HEK293 (cell line): ENCODE measurements at regions not wholly inside any gene's neighbourhood (a gene's known extent, or its start where the extent isn't known, plus 50 kb on each side); places are given as distances from the start of the nearest gene placed in this dataset.

Source experiments
- CTCF ChIA-PET: fragments of 350-600 bp; formaldehyde crosslinking; extraction: SDS; loops from one replicate; lab custom pipeline; 2021; ENCODE audit warnings: antibody characterized with exemption; lab: Yijun Ruan, JAX
- POLR2A ChIA-PET: fragments of 300-600 bp; formaldehyde crosslinking; extraction: SDS; loops from one replicate; lab custom pipeline; 2020; ENCODE audit warnings: antibody characterized with exemption, inconsistent platforms; lab: Yijun Ruan, JAX
- H3K27ac ChIP-seq: fragments of 200-500 bp; sonication (Bioruptor generic); 2 replicates; pipeline ENCODE4 v1.5.1; 2014; ENCODE audit warnings: low read depth, low read length, control low read depth, inconsistent platforms; ENCODE audit errors: extremely low read depth
- H3K36me3 ChIP-seq, 2 experiments: fragments of 200-500 bp in 1 of 2; sonication (Bioruptor generic) in 1 of 2; 1 replicate in 1 of 2; 2 replicates in 1 of 2; pipeline ENCODE4 v1.5.1; 2014 to 2017; ENCODE audit warnings: inconsistent platforms in 2 of 2, low read length in 2 of 2; ENCODE audit not compliant: control insufficient read depth in 2 of 2, insufficient read depth in 1 of 2
- H3K4me1 ChIP-seq: fragments of 200-500 bp; sonication (Bioruptor generic); 2 replicates; pipeline ENCODE4 v1.5.1; 2014; ENCODE audit warnings: mild to moderate bottlenecking, low read length, inconsistent platforms; ENCODE audit not compliant: control insufficient read depth, insufficient read depth
- H3K4me3 ChIP-seq: 2 replicates; pipeline ENCODE4 v1.5.1; 2011; ENCODE audit warnings: low read depth, mild to moderate bottlenecking, control low read depth, low read length, moderate library complexity
- H3K9me3 ChIP-seq: fragments of 200-500 bp; sonication (Bioruptor generic); 2 replicates; pipeline ENCODE4 v1.5.1; 2014; ENCODE audit warnings: low read depth, low read length, inconsistent platforms; ENCODE audit not compliant: control insufficient read depth, insufficient read depth
- BCL6B ChIP-seq: fragments of 450-650 bp; formaldehyde crosslinking; IDR thresholded peaks from 2 replicates; pipeline ENCODE4 v1.5.1; 2017; ENCODE audit warnings: missing biosample characterization, missing genetic modification characterization
- ELK4 ChIP-seq: IDR thresholded peaks from 2 replicates; pipeline ENCODE4 v1.6.1; 2011; ENCODE audit warnings: mild to moderate bottlenecking, low read depth, low read length, borderline replicate concordance
- FEZF1 ChIP-seq: fragments of 450-650 bp; formaldehyde crosslinking; IDR thresholded peaks from 2 replicates; pipeline ENCODE4 v1.5.1; 2016; ENCODE audit warnings: missing biosample characterization, missing genetic modification characterization
- GLIS1 ChIP-seq: fragments of 450-650 bp; formaldehyde crosslinking; IDR thresholded peaks from 2 replicates; pipeline ENCODE4 v1.5.1; 2016; ENCODE audit warnings: missing biosample characterization, missing genetic modification characterization
- IKZF3 ChIP-seq: fragments of 450-650 bp; IDR thresholded peaks from 2 replicates; pipeline ENCODE4 v1.5.0; 2018; ENCODE audit warnings: missing biosample characterization, mild to moderate bottlenecking, missing genetic modification characterization, moderate library complexity
- KLF8 ChIP-seq: fragments of 450-650 bp; formaldehyde crosslinking; IDR thresholded peaks from 2 replicates; pipeline ENCODE4 v1.5.1; 2016; ENCODE audit warnings: missing biosample characterization, missing genetic modification characterization
- SCRT2 ChIP-seq: fragments of 450-650 bp; formaldehyde crosslinking; IDR thresholded peaks from 2 replicates; pipeline ENCODE4 v1.5.1; 2016; ENCODE audit warnings: missing biosample characterization, missing genetic modification characterization
- SP2 ChIP-seq: fragments of 450-650 bp; formaldehyde crosslinking; IDR thresholded peaks from 2 replicates; pipeline ENCODE4 v1.5.1; 2016; ENCODE audit warnings: missing biosample characterization, missing genetic modification characterization
- SP3 ChIP-seq: fragments of 450-650 bp; formaldehyde crosslinking; IDR thresholded peaks from 2 replicates; pipeline ENCODE4 v1.5.1; 2016; ENCODE audit warnings: missing biosample characterization, missing genetic modification characterization
- TCF7L2 ChIP-seq: IDR thresholded peaks from 2 replicates; pipeline ENCODE4 v1.6.1; 2011; ENCODE audit warnings: low read depth, mild to moderate bottlenecking, inconsistent platforms, low read length, moderate library complexity, borderline replicate concordance
- TRIM28 ChIP-seq: IDR thresholded peaks from 2 replicates; pipeline ENCODE4 v1.6.1; 2011; ENCODE audit warnings: low read length, control low read depth, borderline replicate concordance
- ZNF157 ChIP-seq: fragments of 450-650 bp; formaldehyde crosslinking; IDR thresholded peaks from 2 replicates; pipeline ENCODE4 v1.5.1; 2016; ENCODE audit warnings: missing biosample characterization, missing genetic modification characterization
- ZNF223 ChIP-seq: fragments of 450-650 bp; formaldehyde crosslinking; IDR thresholded peaks from 2 replicates; pipeline ENCODE4 v1.5.1; 2016; ENCODE audit warnings: missing biosample characterization, missing genetic modification characterization
- ZNF274 ChIP-seq, 2 experiments: fragments of 200-500 bp in 1 of 2; fragments of 450-650 bp in 1 of 2; sonication (Bioruptor generic) in 1 of 2; formaldehyde crosslinking in 1 of 2; IDR thresholded peaks; 2 replicates each; pipeline versions ENCODE4 v1.5.1 to v1.6.1; 2014 to 2016; ENCODE audit warnings: borderline replicate concordance in 1 of 2, inconsistent platforms in 1 of 2, low read length in 1 of 2, missing biosample characterization in 1 of 2, missing genetic modification characterization in 1 of 2
- ZNF510 ChIP-seq: fragments of 450-650 bp; formaldehyde crosslinking; IDR thresholded peaks from 2 replicates; pipeline ENCODE4 v1.5.1; 2018; ENCODE audit warnings: mild to moderate bottlenecking, missing genetic modification characterization, missing biosample characterization; ENCODE audit not compliant: insufficient replicate concordance
- ZNF529 ChIP-seq: fragments of 450-650 bp; formaldehyde crosslinking; IDR thresholded peaks from 2 replicates; pipeline ENCODE4 v1.5.1; 2017; ENCODE audit warnings: missing genetic modification characterization, missing biosample characterization; ENCODE audit not compliant: insufficient replicate concordance
- ZNF548 ChIP-seq: fragments of 450-650 bp; formaldehyde crosslinking; IDR thresholded peaks from 2 replicates; pipeline ENCODE4 v1.5.1; 2016; ENCODE audit warnings: missing biosample characterization, missing genetic modification characterization
- ZNF555 ChIP-seq: fragments of 450-650 bp; formaldehyde crosslinking; conservative IDR thresholded peaks from 2 replicates; pipeline ENCODE4 v1.5.1; 2017; ENCODE audit warnings: missing biosample characterization, mild to moderate bottlenecking, missing genetic modification characterization, inconsistent platforms
- ZNF558 ChIP-seq: fragments of 450-650 bp; formaldehyde crosslinking; IDR thresholded peaks from 2 replicates; pipeline ENCODE4 v1.5.1; 2016; ENCODE audit warnings: missing biosample characterization, missing genetic modification characterization
- ZNF560 ChIP-seq: fragments of 450-650 bp; formaldehyde crosslinking; IDR thresholded peaks from 2 replicates; pipeline ENCODE4 v1.5.1; 2017; ENCODE audit warnings: missing biosample characterization, missing genetic modification characterization, borderline replicate concordance
- ZNF571 ChIP-seq: fragments of 450-650 bp; formaldehyde crosslinking; IDR thresholded peaks from 2 replicates; pipeline ENCODE4 v1.5.0; 2017; ENCODE audit warnings: missing biosample characterization, missing genetic modification characterization
- ZNF585B ChIP-seq: fragments of 450-650 bp; formaldehyde crosslinking; IDR thresholded peaks from 2 replicates; pipeline ENCODE4 v1.5.1; 2016; ENCODE audit warnings: missing biosample characterization, missing genetic modification characterization
- ZNF677 ChIP-seq: fragments of 450-650 bp; IDR thresholded peaks from 2 replicates; pipeline ENCODE4 v1.5.0; 2018; ENCODE audit warnings: missing biosample characterization, mild to moderate bottlenecking, missing genetic modification characterization, moderate library complexity
- ZNF701 ChIP-seq: fragments of 450-650 bp; formaldehyde crosslinking; IDR thresholded peaks from 2 replicates; pipeline ENCODE4 v1.5.1; 2016; ENCODE audit warnings: missing biosample characterization, missing genetic modification characterization
- ZNF830 ChIP-seq: fragments of 450-650 bp; IDR thresholded peaks from 2 replicates; pipeline ENCODE4 v1.5.0; 2018; ENCODE audit warnings: missing biosample characterization, missing genetic modification characterization, low read depth, mild to moderate bottlenecking, moderate library complexity

- TF ChIP-seq ZNF830 (tag by site-specific recombination) (no peak), SCRT2 (tag by site-specific recombination) (no peak), ZNF701 (tag by site-specific recombination) (no peak), BCL6B (no peak), FEZF1 (tag by site-specific recombination) (no peak), SP3 (no peak)
- TF ChIP-seq, all 188 proteins: peak for 0
Measured at GRCh38 chr3:43950775-43951174, 260.0 kb downstream of the ABHD5 start (continued).

- Histone ChIP-seq H3K4me1 (no peaks in the 10 kb centered on the region), H3K9me3 (no peaks in the 10 kb centered on the region), H3K27ac (no peak overlapping the region), H3K36me3 (no peaks in the 10 kb centered on the region), H3K4me3 (no peak overlapping the region)
- POLR2A ChIA-PET, result no interaction called here
- CTCF ChIA-PET, result no interaction called here
- TF ChIP-seq KLF8 (no peak), TCF7L2 (no peak), ZNF274 (IDR thresholded peaks at IDR 0.05; ENCODE audit: low read length) (no peak), ZNF274 (tag by site-specific recombination; IDR thresholded peaks at IDR 0.05; ENCODE audit: borderline replicate concordance) (no peak)
Measured at GRCh38 chr3:43951813-43952212, 261.1 kb downstream of the ABHD5 start.

DNA sequence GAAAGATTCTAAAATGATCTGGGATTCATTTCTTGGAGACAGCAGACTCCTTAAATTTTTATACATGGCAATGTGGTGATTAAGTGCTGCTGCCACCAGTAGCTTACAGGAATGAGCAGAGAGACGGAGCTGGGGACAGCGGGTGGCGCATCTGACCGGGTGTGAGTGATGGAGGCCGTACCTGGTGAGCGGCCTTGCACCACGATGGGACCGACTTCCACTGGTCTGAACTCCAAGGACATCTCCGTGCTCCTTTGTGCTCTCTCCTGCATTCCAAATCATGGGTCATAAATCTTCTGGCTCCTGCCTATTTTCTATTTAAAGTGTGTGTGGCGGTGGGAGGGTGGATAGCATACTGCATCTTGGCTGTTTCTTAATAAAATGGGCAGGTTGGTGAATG is 262.6 kb downstream of the ABHD5 start:
- no peak for TF ChIP-seq ZNF558 (tag by site-specific recombination)
- TF ChIP-seq ZNF677 (tag by site-specific recombination), result no peak
- no peak for TF ChIP-seq ZNF571 (tag by site-specific recombination)
- TF ChIP-seq ZNF555, result no peak
- TF ChIP-seq ZNF223 (tag by site-specific recombination), result no peak
- TF ChIP-seq, all 188 proteins: peak for 0
- ChIA-PET POLR2A (no interaction called here), CTCF (no interaction called here)
- no peaks in the 10 kb centered on the region for H3K4me1 ChIP-seq
- no peak overlapping the region for H3K4me3 ChIP-seq
- no peak overlapping the region for H3K27ac ChIP-seq
- H3K36me3 ChIP-seq, result no peaks in the 10 kb centered on the region
- no peaks in the 10 kb centered on the region for H3K9me3 ChIP-seq

- TF ChIP-seq IKZF3 (tag by site-specific recombination), result no peak
- TF ChIP-seq ZNF548, result no peak
- no peak for TF ChIP-seq GLIS1 (tag by site-specific recombination)
- 0 out of 2 replicates have a peak, but pooled peaks have one; percentile 20 for TF ChIP-seq TRIM28
- no peak for TF ChIP-seq SP2 (tag by site-specific recombination)
- TF ChIP-seq ZNF157 (tag by site-specific recombination), result no peak
- TF ChIP-seq ZNF510 (tag by site-specific recombination), result no peak
- TF ChIP-seq ZNF560 (tag by site-specific recombination), result no peak
- no peak for TF ChIP-seq ZNF223 (tag by site-specific recombination)
- no peak for TF ChIP-seq ZNF585B (tag by site-specific recombination)
- peak; percentile 47; the same call in 1 of the 2 replicates for TF ChIP-seq SCRT2 (tag by site-specific recombination)
- no peak for TF ChIP-seq ZNF529 (tag by site-specific recombination)
- no peak for TF ChIP-seq ELK4
- H3K9me3 ChIP-seq, result no peaks in the 10 kb centered on the region
- ChIA-PET POLR2A (no interaction called here), CTCF (interaction anchor here (0.7 kb wide), 1 partner anchor 251 kb away, joined by 3 read pairs; no protein-coding TSS in a partner anchor)
- H3K4me1 ChIP-seq, result no peaks in the 10 kb centered on the region
- no peaks in the 10 kb centered on the region for H3K36me3 ChIP-seq
- H3K4me3 ChIP-seq, result no peak overlapping the region
- H3K27ac ChIP-seq, result no peak overlapping the region
Measured at GRCh38 chr3:43953814-43954692, 263.3 kb downstream of the ABHD5 start.
